MM.1S (cell line): ENCODE measurements at regions not wholly inside any gene's neighbourhood (a gene's known extent, or its start where the extent isn't known, plus 50 kb on each side); places are given as distances from the start of the nearest gene placed in this dataset.

Experiments
- DNase-seq: peaks from one replicate; pipeline ENCODE4 v3.0.0-alpha.2; 2015
- H2AFZ ChIP-seq: fragments of 300-600 bp; sonication (generic); 2 replicates; pipeline ENCODE4 v1.6.0; 2016; ENCODE audit warnings: antibody characterized with exemption, low read length
- H3F3A ChIP-seq: fragments of 300-600 bp; sonication (generic); 2 replicates; pipeline ENCODE4 v1.6.1; 2016; ENCODE audit warnings: mild to moderate bottlenecking, antibody characterized with exemption, low read length, moderate library complexity, mixed read lengths; ENCODE audit not compliant: insufficient read depth
- H3K27ac ChIP-seq: fragments of 300-600 bp; sonication (generic); 2 replicates; pipeline ENCODE4 v1.5.1; 2016; ENCODE audit warnings: mild to moderate bottlenecking, low read length
- H3K27me3 ChIP-seq: fragments of 300-600 bp; sonication (generic); replicated peaks from 2 replicates; pipeline ENCODE4 v1.6.0; 2016; ENCODE audit warnings: low read length; ENCODE audit not compliant: insufficient read depth
- H3K36me3 ChIP-seq: fragments of 300-600 bp; sonication (generic); replicated peaks from 2 replicates; pipeline ENCODE4 v1.6.1; 2016; ENCODE audit warnings: mild to moderate bottlenecking, low read length, mixed read lengths; ENCODE audit not compliant: insufficient read depth
- H3K4me1 ChIP-seq: fragments of 300-600 bp; sonication (generic); 2 replicates; pipeline ENCODE4 v1.6.1; 2016; ENCODE audit warnings: low read length, mixed read lengths
- H3K4me2 ChIP-seq: fragments of 300-600 bp; sonication (generic); 2 replicates; pipeline ENCODE4 v1.6.0; 2016; ENCODE audit warnings: low read depth, low read length
- H3K4me3 ChIP-seq: fragments of 300-600 bp; sonication (generic); 2 replicates; pipeline ENCODE4 v1.5.1; 2016; ENCODE audit warnings: low read length, mixed read lengths
- H3K79me2 ChIP-seq: fragments of 300-600 bp; sonication (generic); 2 replicates; pipeline ENCODE4 v1.6.1; 2016; ENCODE audit warnings: mixed run types, low read length, mixed read lengths
- H3K9ac ChIP-seq: fragments of 300-600 bp; sonication (generic); 2 replicates; pipeline ENCODE4 v1.6.1; 2016; ENCODE audit warnings: low read length, mixed read lengths
- H3K9me2 ChIP-seq: fragments of 300-600 bp; sonication (generic); replicated peaks from 2 replicates; pipeline ENCODE4 v1.6.1; 2016; ENCODE audit warnings: mild to moderate bottlenecking, low read length, mixed read lengths; ENCODE audit not compliant: insufficient read depth
- H3K9me3 ChIP-seq: fragments of 300-600 bp; sonication (generic); replicated peaks from 2 replicates; pipeline ENCODE4 v1.6.1; 2016; ENCODE audit warnings: mild to moderate bottlenecking, low read length, mixed read lengths; ENCODE audit not compliant: insufficient read depth
- H4K20me1 ChIP-seq: fragments of 300-600 bp; sonication (generic); 2 replicates; pipeline ENCODE4 v1.6.1; 2016; ENCODE audit warnings: mild to moderate bottlenecking, low read length, moderate library complexity, mixed read lengths; ENCODE audit not compliant: insufficient read depth
- EZH2 ChIP-seq: fragments of 300-600 bp; sonication (generic); optimal IDR thresholded peaks from 2 replicates; pipeline ENCODE3; 2017; ENCODE audit warnings: low read depth, mild to moderate bottlenecking, antibody characterized with exemption, low read length, mixed read lengths
- EZH2phosphoT487 ChIP-seq: fragments of 300-600 bp; sonication (generic); IDR thresholded peaks from 2 replicates; pipeline ENCODE4 v1.6.1; 2018; ENCODE audit warnings: antibody characterized with exemption, low read length
- TF ChIP-seq, protein P1 (sequence below): fragments of 300-600 bp; sonication (generic); IDR thresholded peaks from 2 replicates; pipeline ENCODE4 v1.5.1; 2016; ENCODE audit warnings: antibody characterized with exemption, low read length, mixed read lengths

- H2AFZ ChIP-seq = no peak overlapping the region
- no peaks in the 10 kb centered on the region for H3K9me3 ChIP-seq
- no peaks in the 10 kb centered on the region for H3K79me2 ChIP-seq
- H4K20me1 ChIP-seq = no peaks in the 10 kb centered on the region
- no peak overlapping the region for H3K4me3 ChIP-seq
- no peaks in the 10 kb centered on the region for H3F3A ChIP-seq
- no peak overlapping the region for H3K27ac ChIP-seq
- H3K27me3 ChIP-seq = no peaks in the 10 kb centered on the region
- H3K9me2 ChIP-seq = no peaks in the 10 kb centered on the region
- no peak overlapping the region for H3K4me2 ChIP-seq
- TF ChIP-seq EZH2phosphoT487 (no peak), EZH2 (no peak)
- TF ChIP-seq, protein P1, sequence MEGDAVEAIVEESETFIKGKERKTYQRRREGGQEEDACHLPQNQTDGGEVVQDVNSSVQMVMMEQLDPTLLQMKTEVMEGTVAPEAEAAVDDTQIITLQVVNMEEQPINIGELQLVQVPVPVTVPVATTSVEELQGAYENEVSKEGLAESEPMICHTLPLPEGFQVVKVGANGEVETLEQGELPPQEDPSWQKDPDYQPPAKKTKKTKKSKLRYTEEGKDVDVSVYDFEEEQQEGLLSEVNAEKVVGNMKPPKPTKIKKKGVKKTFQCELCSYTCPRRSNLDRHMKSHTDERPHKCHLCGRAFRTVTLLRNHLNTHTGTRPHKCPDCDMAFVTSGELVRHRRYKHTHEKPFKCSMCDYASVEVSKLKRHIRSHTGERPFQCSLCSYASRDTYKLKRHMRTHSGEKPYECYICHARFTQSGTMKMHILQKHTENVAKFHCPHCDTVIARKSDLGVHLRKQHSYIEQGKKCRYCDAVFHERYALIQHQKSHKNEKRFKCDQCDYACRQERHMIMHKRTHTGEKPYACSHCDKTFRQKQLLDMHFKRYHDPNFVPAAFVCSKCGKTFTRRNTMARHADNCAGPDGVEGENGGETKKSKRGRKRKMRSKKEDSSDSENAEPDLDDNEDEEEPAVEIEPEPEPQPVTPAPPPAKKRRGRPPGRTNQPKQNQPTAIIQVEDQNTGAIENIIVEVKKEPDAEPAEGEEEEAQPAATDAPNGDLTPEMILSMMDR = no peak
- no peaks in the 10 kb centered on the region for H3K36me3 ChIP-seq
- no peaks in the 10 kb centered on the region for H3K4me1 ChIP-seq
- H3K9ac ChIP-seq = no peak overlapping the region
- no peak for DNase-seq
These were observed 103.0 kb upstream of the TGFBR2 start for GRCh38 chr3:30503446-30503845.

GRCh38 chr3:30504939-30505338 lies 101.5 kb upstream of the TGFBR2 start:
- no peaks in the 10 kb centered on the region for H3K4me1 ChIP-seq
- H3K9me3 ChIP-seq = no peaks in the 10 kb centered on the region
- no peak overlapping the region for H3K4me3 ChIP-seq
- no peaks in the 10 kb centered on the region for H3K27me3 ChIP-seq
- no peaks in the 10 kb centered on the region for H3K36me3 ChIP-seq
- H3K4me2 ChIP-seq = no peak overlapping the region
- H3K79me2 ChIP-seq = no peaks in the 10 kb centered on the region
- H3K27ac ChIP-seq = no peak overlapping the region
- H3K9ac ChIP-seq = no peak overlapping the region
- no peak for DNase-seq
- H3F3A ChIP-seq = no peaks in the 10 kb centered on the region
- H2AFZ ChIP-seq = no peak overlapping the region
- H4K20me1 ChIP-seq = no peaks in the 10 kb centered on the region
- TF ChIP-seq EZH2 = no peak
- TF ChIP-seq, protein P1 = no peak
- TF ChIP-seq EZH2phosphoT487 = no peak
- H3K9me2 ChIP-seq = no peaks in the 10 kb centered on the region

DNA sequence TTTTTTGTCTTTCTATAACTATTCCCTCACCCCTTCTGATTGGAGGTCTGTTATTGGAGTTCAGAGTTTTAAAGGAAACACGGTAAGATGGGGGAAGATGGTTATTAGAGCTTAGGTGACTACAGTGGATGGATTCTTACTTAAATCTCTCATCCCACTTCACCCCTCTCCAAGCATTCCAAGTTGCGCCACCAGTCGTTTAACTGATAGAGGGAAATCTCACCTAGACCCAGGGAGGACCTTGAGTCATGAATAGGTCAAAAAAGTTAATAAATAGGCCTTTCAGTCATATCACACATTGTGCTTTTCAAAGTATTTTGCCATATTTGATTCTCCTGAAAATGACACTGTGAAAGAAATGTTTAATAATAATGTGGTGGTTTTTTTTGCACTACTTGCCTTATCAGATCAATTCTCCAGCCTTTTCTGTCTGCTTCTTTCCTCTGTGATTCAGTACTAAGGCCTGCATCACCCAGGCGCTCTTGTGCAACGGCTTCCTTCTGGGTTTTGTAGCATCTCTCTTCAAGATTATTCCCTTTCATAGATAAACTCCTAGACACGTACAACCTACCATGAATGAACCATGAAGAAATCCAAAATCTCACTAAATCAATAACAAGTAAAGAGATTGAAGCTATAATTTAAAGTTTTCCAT lies 100.4 kb upstream of the TGFBR2 start:
- no peak overlapping the region for H2AFZ ChIP-seq
- no peak overlapping the region for H3K27ac ChIP-seq

More for the DNA sequence above, 100.4 kb upstream of the TGFBR2 start:
- H4K20me1 ChIP-seq = no peaks in the 10 kb centered on the region
- no peak for DNase-seq
- H3K4me3 ChIP-seq = no peak overlapping the region
- H3K27me3 ChIP-seq = no peaks in the 10 kb centered on the region
- TF ChIP-seq EZH2 = no peak
- TF ChIP-seq, protein P1 = no peak
- TF ChIP-seq EZH2phosphoT487 = no peak
- H3K79me2 ChIP-seq = no peaks in the 10 kb centered on the region
- H3K9me3 ChIP-seq = no peaks in the 10 kb centered on the region
- no peaks in the 10 kb centered on the region for H3K4me1 ChIP-seq
- no peaks in the 10 kb centered on the region for H3K9me2 ChIP-seq
- H3F3A ChIP-seq = no peaks in the 10 kb centered on the region
- H3K4me2 ChIP-seq = no peak overlapping the region
- no peaks in the 10 kb centered on the region for H3K36me3 ChIP-seq
- no peak overlapping the region for H3K9ac ChIP-seq
